HepG2 (cell line): ENCODE measurements at regions not wholly inside any gene's neighbourhood (a gene's known extent, or its start where the extent isn't known, plus 50 kb on each side); places are given as distances from the start of the nearest gene placed in this dataset.

ENCODE experiments used
- ARNT2 ChIP-seq: sonication (generic); formaldehyde crosslinking; IDR thresholded peaks from 2 replicates; pipeline ENCODE4 v1.8.0; 2022; ENCODE audit warnings: mild to moderate bottlenecking, low read depth, missing genetic modification reagents, moderate library complexity
- EP300 ChIP-seq, 3 experiments: sonication (generic) in 1 of 3; formaldehyde crosslinking in 1 of 3; IDR thresholded peaks; 2 replicates each; pipeline versions ENCODE4 v1.5.1 to v1.6.1; 2011 to 2020; ENCODE audit warnings: low read depth in 2 of 3, low read length in 2 of 3, borderline replicate concordance in 1 of 3, improper control_type of control experiment in 1 of 3, mild to moderate bottlenecking in 1 of 3, missing genetic modification reagents in 1 of 3, moderate library complexity in 1 of 3
- ZNF644 ChIP-seq: IDR thresholded peaks from 2 replicates; pipeline ENCODE4 v1.6.1; 2016; ENCODE audit warnings: low read depth
- ZSCAN5A ChIP-seq: sonication (generic); formaldehyde crosslinking; IDR thresholded peaks from 2 replicates; pipeline ENCODE4 v1.8.0; 2022; ENCODE audit warnings: mild to moderate bottlenecking, missing genetic modification reagents, borderline replicate concordance

GRCh38 chr20:57893366-57893999 is 183.7 kb upstream of the PMEPA1 start:
- TF ChIP-seq ZNF644 (no peak), EP300 (IDR thresholded peaks at IDR 0.05; ENCODE audit: low read depth in 2 of 2, low read length in 2 of 2) (no peak), EP300 (CRISPR knock-in tag; IDR thresholded peaks at IDR 0.05; ENCODE audit: borderline replicate concordance) (no peak), ARNT2 (no peak), ZSCAN5A (CRISPR knock-in tag) (no peak)
